Endothelial cell (in vitro differentiated cells): ENCODE measurements at regions not wholly inside any gene's neighbourhood (a gene's known extent, or its start where the extent isn't known, plus 50 kb on each side); places are given as distances from the start of the nearest gene placed in this dataset.

Source experiments
- DNase-seq: peaks from one replicate; pipeline ENCODE4 v3.0.0; 2021; ENCODE audit warnings: low spot score
- H3K27ac Mint-ChIP-seq: one replicate; pipeline ENCODE4 v1.8.0; 2021; ENCODE audit warnings: mixed read lengths, inconsistent platforms; ENCODE audit not compliant: unreplicated experiment
- H3K27me3 Mint-ChIP-seq: one replicate; pipeline ENCODE4 v1.8.0; 2021; ENCODE audit warnings: mild to moderate bottlenecking, moderate library complexity, mixed read lengths, inconsistent platforms; ENCODE audit not compliant: unreplicated experiment
- H3K36me3 Mint-ChIP-seq: one replicate; pipeline ENCODE4 v1.8.0; 2021; ENCODE audit warnings: mild to moderate bottlenecking, low read depth, mixed read lengths, inconsistent platforms; ENCODE audit not compliant: unreplicated experiment
- H3K4me1 Mint-ChIP-seq: one replicate; pipeline ENCODE4 v1.8.0; 2021; ENCODE audit warnings: mild to moderate bottlenecking, mixed read lengths, inconsistent platforms; ENCODE audit not compliant: unreplicated experiment
- H3K4me3 Mint-ChIP-seq: one replicate; pipeline ENCODE4 v1.8.0; 2021; ENCODE audit warnings: mild to moderate bottlenecking, mixed read lengths, inconsistent platforms; ENCODE audit not compliant: unreplicated experiment
- H3K9me3 Mint-ChIP-seq: one replicate; pipeline ENCODE4 v1.8.0; 2021; ENCODE audit warnings: mixed read lengths, inconsistent platforms; ENCODE audit not compliant: unreplicated experiment
- TF ChIP-seq, protein P1 (sequence below): fragments of 200-600 bp; sonication (generic); IDR thresholded peaks from one replicate; pipeline ENCODE4 v1.5.0; 2021; ENCODE audit warnings: antibody characterized with exemption; ENCODE audit not compliant: unreplicated experiment

DNA sequence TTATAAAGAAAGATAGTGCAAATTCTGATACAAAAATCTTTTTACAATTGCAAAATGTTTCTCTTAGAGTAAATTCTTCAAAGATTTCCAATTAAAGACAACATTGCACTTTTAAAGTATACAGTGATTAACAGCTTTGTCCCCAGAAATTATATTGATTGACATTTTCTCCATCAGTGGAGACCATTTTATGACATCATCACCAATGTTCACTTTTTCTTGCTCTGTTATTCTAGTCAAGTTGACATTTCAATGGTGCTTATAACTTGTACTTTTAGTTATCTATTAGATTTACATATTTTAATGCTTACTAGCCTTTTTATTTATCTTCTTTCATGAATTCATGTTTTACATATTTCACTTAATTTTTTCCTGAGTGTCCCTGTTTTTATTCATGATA, 524.8 kb downstream of the HAO1 start:
- peaks cover 9% of the 10 kb centered on the region for H3K4me1 Mint-ChIP-seq
- TF ChIP-seq, protein P1, sequence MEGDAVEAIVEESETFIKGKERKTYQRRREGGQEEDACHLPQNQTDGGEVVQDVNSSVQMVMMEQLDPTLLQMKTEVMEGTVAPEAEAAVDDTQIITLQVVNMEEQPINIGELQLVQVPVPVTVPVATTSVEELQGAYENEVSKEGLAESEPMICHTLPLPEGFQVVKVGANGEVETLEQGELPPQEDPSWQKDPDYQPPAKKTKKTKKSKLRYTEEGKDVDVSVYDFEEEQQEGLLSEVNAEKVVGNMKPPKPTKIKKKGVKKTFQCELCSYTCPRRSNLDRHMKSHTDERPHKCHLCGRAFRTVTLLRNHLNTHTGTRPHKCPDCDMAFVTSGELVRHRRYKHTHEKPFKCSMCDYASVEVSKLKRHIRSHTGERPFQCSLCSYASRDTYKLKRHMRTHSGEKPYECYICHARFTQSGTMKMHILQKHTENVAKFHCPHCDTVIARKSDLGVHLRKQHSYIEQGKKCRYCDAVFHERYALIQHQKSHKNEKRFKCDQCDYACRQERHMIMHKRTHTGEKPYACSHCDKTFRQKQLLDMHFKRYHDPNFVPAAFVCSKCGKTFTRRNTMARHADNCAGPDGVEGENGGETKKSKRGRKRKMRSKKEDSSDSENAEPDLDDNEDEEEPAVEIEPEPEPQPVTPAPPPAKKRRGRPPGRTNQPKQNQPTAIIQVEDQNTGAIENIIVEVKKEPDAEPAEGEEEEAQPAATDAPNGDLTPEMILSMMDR, result no peak
- H3K36me3 Mint-ChIP-seq, result no peaks in the 10 kb centered on the region
- no peaks in the 10 kb centered on the region for H3K9me3 Mint-ChIP-seq
- DNase-seq, result no peak
- H3K27ac Mint-ChIP-seq, result no peak overlapping the region
- no peaks in the 10 kb centered on the region for H3K27me3 Mint-ChIP-seq
- H3K4me3 Mint-ChIP-seq, result no peak overlapping the region

DNA sequence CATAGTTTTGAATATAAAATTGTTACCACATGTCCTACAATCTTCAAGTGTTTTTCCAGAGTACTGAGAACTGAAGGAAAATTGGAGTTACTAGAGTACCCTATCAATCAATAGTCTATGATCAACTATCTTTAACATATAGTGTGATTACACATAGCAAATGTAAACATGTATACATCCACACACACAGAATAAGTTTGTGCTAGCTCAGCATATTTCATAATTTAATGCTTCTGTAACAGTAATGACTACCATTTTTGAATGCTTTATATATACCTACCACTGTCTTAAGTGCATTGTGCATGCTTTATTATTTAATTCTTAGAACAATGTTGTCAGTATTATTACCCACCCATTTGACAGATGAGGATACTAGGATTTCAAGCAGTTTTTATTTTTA, 523.9 kb downstream of the HAO1 start:
- H3K9me3 Mint-ChIP-seq, result no peaks in the 10 kb centered on the region
- H3K4me1 Mint-ChIP-seq, result peaks cover 5% of the 10 kb centered on the region
- H3K27ac Mint-ChIP-seq, result no peak overlapping the region
- no peaks in the 10 kb centered on the region for H3K36me3 Mint-ChIP-seq
- no peak for DNase-seq
- no peaks in the 10 kb centered on the region for H3K27me3 Mint-ChIP-seq
- TF ChIP-seq, protein P1, result no peak
- H3K4me3 Mint-ChIP-seq, result no peak overlapping the region

DNA sequence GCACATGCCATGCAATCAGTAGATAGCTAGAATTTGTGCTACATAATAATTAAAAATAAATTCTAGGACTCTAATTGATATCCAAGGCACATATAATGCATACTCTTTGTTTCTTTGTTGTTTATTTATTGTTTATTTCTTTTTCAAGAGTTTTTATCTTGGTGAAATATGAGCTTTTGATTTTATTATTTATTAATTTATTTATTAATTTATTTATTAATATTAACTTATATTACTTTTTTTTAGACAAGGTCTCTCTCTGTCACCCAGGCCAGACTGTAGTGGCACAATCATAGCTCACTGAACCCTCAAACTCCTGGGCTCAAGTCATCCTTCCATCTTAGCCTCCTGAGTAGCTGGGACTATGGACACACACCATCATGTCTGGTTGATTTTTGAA, 519.9 kb downstream of the HAO1 start:
- no peaks in the 10 kb centered on the region for H3K27me3 Mint-ChIP-seq
- no peaks in the 10 kb centered on the region for H3K36me3 Mint-ChIP-seq
- no peak overlapping the region for H3K27ac Mint-ChIP-seq
- H3K4me3 Mint-ChIP-seq, result no peak overlapping the region
- H3K9me3 Mint-ChIP-seq, result no peaks in the 10 kb centered on the region
- DNase-seq, result no peak
- no peaks in the 10 kb centered on the region for H3K4me1 Mint-ChIP-seq
- TF ChIP-seq, protein P1, result no peak

DNA sequence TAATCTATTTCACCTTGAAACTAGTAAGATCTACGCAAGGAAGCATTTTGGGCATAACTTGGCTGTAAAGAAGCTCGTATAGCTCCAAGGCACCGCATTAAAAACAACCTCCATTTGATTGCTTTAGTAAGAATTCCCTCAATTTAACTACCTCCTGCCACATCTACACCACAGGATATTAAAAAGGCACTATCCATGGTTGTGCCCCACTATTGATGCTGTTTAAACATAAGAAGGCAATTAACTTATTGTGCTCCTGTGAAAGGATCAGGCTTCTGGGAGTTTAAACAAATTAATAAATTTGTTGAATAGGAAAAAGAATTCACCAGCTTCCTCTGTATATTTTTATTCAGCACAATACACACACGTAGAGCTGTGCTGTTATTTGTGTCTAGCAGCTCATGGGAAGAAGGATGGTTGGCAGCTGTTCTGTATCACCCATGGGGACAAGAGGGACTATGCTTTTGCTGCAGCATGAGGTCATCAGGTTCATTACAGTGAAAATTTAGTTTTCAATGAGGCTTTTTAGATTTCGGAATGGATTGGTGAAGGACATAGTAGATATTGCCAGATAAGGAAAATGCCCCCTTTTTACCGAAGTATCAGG, 513.3 kb downstream of the HAO1 start:
- no peak for DNase-seq
- Mint-ChIP-seq H3K36me3 (no peaks in the 10 kb centered on the region), H3K27me3 (no peaks in the 10 kb centered on the region), H3K9me3 (no peaks in the 10 kb centered on the region), H3K4me1 (peaks cover 5% of the 10 kb centered on the region), H3K4me3 (no peak overlapping the region), H3K27ac (no peak overlapping the region)
- TF ChIP-seq, protein P1, result no peak

DNA sequence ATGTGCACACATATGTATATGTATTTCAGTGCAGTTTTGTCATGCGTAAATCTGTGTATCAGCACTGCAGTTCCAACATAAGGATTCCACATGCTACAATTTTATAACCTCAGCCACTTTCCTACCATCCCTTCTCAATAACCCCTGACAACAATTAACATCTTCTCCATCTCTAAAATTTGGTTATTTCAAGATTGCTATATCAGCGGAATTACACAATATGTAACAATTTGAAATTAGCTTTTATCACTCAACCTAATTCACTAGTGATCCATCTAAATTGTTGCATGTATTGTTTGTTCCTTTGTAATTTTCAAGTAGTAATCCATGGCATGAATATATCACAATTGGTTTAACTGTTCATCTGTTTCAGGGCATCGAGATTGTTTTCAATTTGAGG, 511.3 kb downstream of the HAO1 start:
- Mint-ChIP-seq H3K27ac (no peak overlapping the region), H3K36me3 (no peaks in the 10 kb centered on the region), H3K27me3 (no peaks in the 10 kb centered on the region), H3K9me3 (no peaks in the 10 kb centered on the region), H3K4me3 (no peak overlapping the region), H3K4me1 (peaks cover 5% of the 10 kb centered on the region)
- TF ChIP-seq, protein P1, result no peak
- no peak for DNase-seq
